Breast epithelium (tissue), 3 donors: ENCODE measurements at regions not wholly inside any gene's neighbourhood (a gene's known extent, or its start where the extent isn't known, plus 50 kb on each side); places are given as distances from the start of the nearest gene placed in this dataset.

Source experiments
- CTCF ChIP-seq, 3 donors: fragments of 450-650 bp; IDR thresholded peaks; one replicate each; pipeline ENCODE4 v1.5.1; 2016 to 2017; ENCODE audit warnings: antibody characterized with exemption in 3 of 3, mild to moderate bottlenecking in 3 of 3, moderate library complexity in 3 of 3
- POLR2A ChIP-seq: fragments of 450-650 bp; IDR thresholded peaks from one replicate; pipeline ENCODE4 v1.6.1; 2016; ENCODE audit warnings: antibody characterized with exemption, mild to moderate bottlenecking, moderate library complexity
- POLR2AphosphoS5 ChIP-seq, 3 donors: sonication (generic); formaldehyde crosslinking; IDR thresholded peaks; one replicate each; pipeline ENCODE4 v1.6.1; 2017; ENCODE audit warnings: antibody characterized with exemption in 3 of 3

GRCh38 chr1:39106801-39107327, 80.7 kb downstream of the NDUFS5 start:
- TF ChIP-seq CTCF (IDR thresholded peaks at IDR 0.05): no peak
- no peak for TF ChIP-seq POLR2A
- no peak for TF ChIP-seq POLR2AphosphoS5 (IDR thresholded peaks at IDR 0.05)
